Suprapubic skin (tissue), 4 donors: ENCODE measurements at regions not wholly inside any gene's neighbourhood (a gene's known extent, or its start where the extent isn't known, plus 50 kb on each side); places are given as distances from the start of the nearest gene placed in this dataset.

Experiments
- EP300 ChIP-seq: sonication (generic); formaldehyde crosslinking; IDR thresholded peaks from one replicate; pipeline ENCODE4 v1.6.1; 2017; ENCODE audit warnings: antibody characterized with exemption
- POLR2A ChIP-seq, 2 donors: fragments of 450-650 bp; IDR thresholded peaks; one replicate each; pipeline ENCODE4 v1.6.1; 2017; ENCODE audit warnings: antibody characterized with exemption in 2 of 2, mild to moderate bottlenecking in 2 of 2, moderate library complexity in 2 of 2
- POLR2AphosphoS5 ChIP-seq, 3 donors: sonication (generic); formaldehyde crosslinking; IDR thresholded peaks; one replicate each; pipeline ENCODE4 v1.6.1; 2017; ENCODE audit warnings: antibody characterized with exemption in 3 of 3
- TF ChIP-seq, protein P1 (sequence below), 2 donors: fragments of 200-600 bp in 1 of 2; fragments of 450-650 bp in 1 of 2; sonication (generic) in 1 of 2; IDR thresholded peaks; one replicate each; pipeline ENCODE4 v1.5.1; 2016 to 2019; ENCODE audit warnings: antibody characterized with exemption in 2 of 2, mild to moderate bottlenecking in 1 of 2, moderate library complexity in 1 of 2

DNA sequence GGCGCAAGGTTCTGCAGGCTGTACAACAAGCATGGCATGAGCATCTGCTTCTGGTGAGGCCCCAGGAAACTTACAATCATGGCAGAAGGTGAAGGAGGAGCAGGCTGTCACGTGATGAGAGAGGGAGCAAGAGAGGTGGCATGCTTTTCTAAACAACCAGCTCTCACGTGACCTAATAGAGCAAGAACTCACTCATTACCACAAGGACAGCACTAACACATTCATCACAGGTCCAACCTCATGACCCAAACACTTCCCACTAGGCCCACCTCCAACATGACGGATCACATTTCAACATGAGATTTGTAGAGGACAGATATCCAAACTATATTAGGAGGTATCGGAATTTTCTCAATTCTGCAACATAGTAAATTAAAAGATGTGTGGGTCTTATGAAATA, 108.8 kb upstream of the DLX2 start:
- TF ChIP-seq, protein P1, sequence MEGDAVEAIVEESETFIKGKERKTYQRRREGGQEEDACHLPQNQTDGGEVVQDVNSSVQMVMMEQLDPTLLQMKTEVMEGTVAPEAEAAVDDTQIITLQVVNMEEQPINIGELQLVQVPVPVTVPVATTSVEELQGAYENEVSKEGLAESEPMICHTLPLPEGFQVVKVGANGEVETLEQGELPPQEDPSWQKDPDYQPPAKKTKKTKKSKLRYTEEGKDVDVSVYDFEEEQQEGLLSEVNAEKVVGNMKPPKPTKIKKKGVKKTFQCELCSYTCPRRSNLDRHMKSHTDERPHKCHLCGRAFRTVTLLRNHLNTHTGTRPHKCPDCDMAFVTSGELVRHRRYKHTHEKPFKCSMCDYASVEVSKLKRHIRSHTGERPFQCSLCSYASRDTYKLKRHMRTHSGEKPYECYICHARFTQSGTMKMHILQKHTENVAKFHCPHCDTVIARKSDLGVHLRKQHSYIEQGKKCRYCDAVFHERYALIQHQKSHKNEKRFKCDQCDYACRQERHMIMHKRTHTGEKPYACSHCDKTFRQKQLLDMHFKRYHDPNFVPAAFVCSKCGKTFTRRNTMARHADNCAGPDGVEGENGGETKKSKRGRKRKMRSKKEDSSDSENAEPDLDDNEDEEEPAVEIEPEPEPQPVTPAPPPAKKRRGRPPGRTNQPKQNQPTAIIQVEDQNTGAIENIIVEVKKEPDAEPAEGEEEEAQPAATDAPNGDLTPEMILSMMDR (IDR thresholded peaks at IDR 0.05) = no peak
- TF ChIP-seq POLR2AphosphoS5 (IDR thresholded peaks at IDR 0.05) = no peak
- no peak for TF ChIP-seq POLR2A (IDR thresholded peaks at IDR 0.05)
- no peak for TF ChIP-seq EP300
